ENCODE measurements at regions not wholly inside any gene's neighbourhood (a gene's known extent, or its start where the extent isn't known, plus 50 kb on each side); places are given as distances from the start of the nearest gene placed in this dataset.

- no peaks in the 10 kb centered on the region for H3K36me3 ChIP-seq (replicated peaks in 1 of 2; ENCODE audit: control extremely low read depth in 1 of 2, control insufficient read depth in 1 of 2, extremely low read depth in 1 of 2, insufficient read depth in 2 of 2, low read length in 1 of 2)
- ChIA-PET POLR2A (no interaction called here), CTCF (no interaction called here)
- H3K4me1 Mint-ChIP-seq = no peaks in the 10 kb centered on the region
- H3K27me3 ChIP-seq (replicated peaks in 1 of 4; ENCODE audit: control extremely low read depth in 1 of 4, control insufficient read depth in 3 of 4, insufficient read depth in 4 of 4, low read length in 3 of 4) = no peaks in the 10 kb centered on the region
- H3K27me3 Mint-ChIP-seq = peaks cover 7% of the 10 kb centered on the region
- no peak overlapping the region for H3K27ac ChIP-seq (ENCODE audit: low read length in 2 of 2)
- H3K4me2 ChIP-seq (replicated peaks; ENCODE audit: low read depth, low read length, poor library complexity, severe bottlenecking) = no peak overlapping the region
- H3K4me3 ChIP-seq (ENCODE audit: control extremely low read depth in 1 of 5, extremely low read depth in 1 of 5, insufficient read depth in 1 of 5, low read depth in 2 of 5, low read length in 4 of 5) = no peak overlapping the region
- no peaks in the 10 kb centered on the region for H3K9me3 Mint-ChIP-seq (ENCODE audit: insufficient read depth)
- no peak for ATAC-seq (ENCODE audit: low read depth)
- H3K4me1 ChIP-seq (ENCODE audit: control insufficient read depth in 2 of 2, insufficient read depth in 2 of 2, low read length in 2 of 2) = no peaks in the 10 kb centered on the region
- peaks cover 0 to 1% (median 0%) of the 10 kb centered on the region in 3 donors for H3K9me3 ChIP-seq (ENCODE audit: control extremely low read depth in 1 of 3, control insufficient read depth in 2 of 3, insufficient read depth in 1 of 3, low read length in 2 of 3)
- TF ChIP-seq CTCF (IDR thresholded peaks at IDR 0.05) (no peak), EZH2 (IDR thresholded peaks at IDR 0.05; ENCODE audit: borderline replicate concordance, insufficient read depth, low read depth, low read length, poor library complexity, severe bottlenecking) (no peak)
- H3K4me3 Mint-ChIP-seq = no peak overlapping the region
- H4K20me1 ChIP-seq (ENCODE audit: control insufficient read depth, insufficient read depth, low read length, poor library complexity, severe bottlenecking) = no peaks in the 10 kb centered on the region
- 90% methylated on average over 2 of the region's 7 CpGs for WGBS (ENCODE audit: insufficient coverage)
- H2AFZ ChIP-seq (ENCODE audit: insufficient read depth, low read depth, low read length, poor library complexity, severe bottlenecking) = no peak overlapping the region
- no peak for DNase-seq
- no peak overlapping the region for H3K27ac Mint-ChIP-seq
- H3K79me2 ChIP-seq (ENCODE audit: control insufficient read depth, insufficient read depth, low read length) = no peaks in the 10 kb centered on the region
- no peak overlapping the region for H3K9ac ChIP-seq (ENCODE audit: low read length)
- intact Hi-C loops (cut with micrococcal nuclease) = no loop called here
These were observed 109.5 kb upstream of the PITRM1 start for GRCh38 chr10:3281941-3282673.

- TF ChIP-seq CTCF (IDR thresholded peaks at IDR 0.05) (no peak), EZH2 (IDR thresholded peaks at IDR 0.05; ENCODE audit: borderline replicate concordance, insufficient read depth, low read depth, low read length, poor library complexity, severe bottlenecking) (no peak)
- ATAC-seq (ENCODE audit: low read depth) (no peak), DNase-seq (no peak)
- H3K4me1 Mint-ChIP-seq = no peaks in the 10 kb centered on the region
- H3K4me3 Mint-ChIP-seq = no peak overlapping the region
- no peak overlapping the region for H3K4me2 ChIP-seq (replicated peaks; ENCODE audit: low read depth, low read length, poor library complexity, severe bottlenecking)
- no peaks in the 10 kb centered on the region for H3K4me1 ChIP-seq (ENCODE audit: control insufficient read depth in 2 of 2, insufficient read depth in 2 of 2, low read length in 2 of 2)
- no peaks in the 10 kb centered on the region for H3K9me3 Mint-ChIP-seq (ENCODE audit: insufficient read depth)
- H4K20me1 ChIP-seq (ENCODE audit: control insufficient read depth, insufficient read depth, low read length, poor library complexity, severe bottlenecking) = no peaks in the 10 kb centered on the region
- H3K4me3 ChIP-seq (ENCODE audit: control extremely low read depth in 1 of 5, extremely low read depth in 1 of 5, insufficient read depth in 1 of 5, low read depth in 2 of 5, low read length in 4 of 5) = no peak overlapping the region
- H2AFZ ChIP-seq (ENCODE audit: insufficient read depth, low read depth, low read length, poor library complexity, severe bottlenecking) = no peak overlapping the region
- no peaks in the 10 kb centered on the region for H3K79me2 ChIP-seq (ENCODE audit: control insufficient read depth, insufficient read depth, low read length)
- H3K36me3 ChIP-seq (replicated peaks in 1 of 2; ENCODE audit: control extremely low read depth in 1 of 2, control insufficient read depth in 1 of 2, extremely low read depth in 1 of 2, insufficient read depth in 2 of 2, low read length in 1 of 2) = no peaks in the 10 kb centered on the region
- H3K27me3 ChIP-seq (replicated peaks in 1 of 4; ENCODE audit: control extremely low read depth in 1 of 4, control insufficient read depth in 3 of 4, insufficient read depth in 4 of 4, low read length in 3 of 4) = no peaks in the 10 kb centered on the region
- peaks cover 12% of the 10 kb centered on the region for H3K27me3 Mint-ChIP-seq
- 30% methylated on average over 1 of the region's 2 CpGs for WGBS (ENCODE audit: insufficient coverage)
- no peak overlapping the region for H3K9ac ChIP-seq (ENCODE audit: low read length)
- no peak overlapping the region for H3K27ac Mint-ChIP-seq
- H3K27ac ChIP-seq (ENCODE audit: low read length in 2 of 2) = no peak overlapping the region
- ChIA-PET POLR2A (no interaction called here), CTCF (no interaction called here)
- H3K9me3 ChIP-seq (ENCODE audit: control extremely low read depth in 1 of 3, control insufficient read depth in 2 of 3, insufficient read depth in 1 of 3, low read length in 2 of 3) = peaks cover 0 to 3% (median 0%) of the 10 kb centered on the region in 3 donors
- intact Hi-C loops (cut with micrococcal nuclease) = no loop called here
These were observed 106.2 kb upstream of the PITRM1 start for GRCh38 chr10:3278771-3279170.

All from B cell (primary cell).